Smooth muscle cell (in vitro differentiated cells): ENCODE measurements at regions not wholly inside any gene's neighbourhood (a gene's known extent, or its start where the extent isn't known, plus 50 kb on each side); places are given as distances from the start of the nearest gene placed in this dataset.
A peak's percentile ranks its signal among the peaks of the same experiment; 100 is the strongest.

Source experiments
- DNase-seq: peaks from one replicate; lab custom pipeline; 2025; ENCODE audit not compliant: unreplicated experiment; lab: John Stamatoyannopoulos, UW
- H2AFZ ChIP-seq: fragments of 200-600 bp; sonication (generic); 2 replicates; pipeline ENCODE4 v1.6.0; 2016; ENCODE audit warnings: antibody characterized with exemption, low read depth, mild to moderate bottlenecking
- H3F3A ChIP-seq: fragments of 200-600 bp; sonication (generic); 2 replicates; pipeline ENCODE4 v1.6.0; 2017; ENCODE audit warnings: antibody characterized with exemption, low read depth
- H3K27ac ChIP-seq: fragments of 200-600 bp; sonication (generic); 2 replicates; pipeline ENCODE4 v1.5.1; 2016; ENCODE audit warnings: low read depth, mild to moderate bottlenecking
- H3K27me3 ChIP-seq: fragments of 200-600 bp; sonication (generic); 2 replicates; pipeline ENCODE4 v1.6.1; 2016; ENCODE audit warnings: low read depth, mild to moderate bottlenecking
- H3K36me3 ChIP-seq: fragments of 200-600 bp; sonication (generic); 2 replicates; pipeline ENCODE4 v1.5.1; 2016; ENCODE audit warnings: low read depth
- H3K4me1 ChIP-seq: fragments of 200-600 bp; sonication (generic); 2 replicates; pipeline ENCODE4 v1.5.1; 2016; ENCODE audit warnings: low read depth
- H3K4me2 ChIP-seq: fragments of 200-600 bp; sonication (generic); 2 replicates; pipeline ENCODE4 v1.6.0; 2016; ENCODE audit warnings: mild to moderate bottlenecking
- H3K4me3 ChIP-seq: fragments of 200-600 bp; sonication (generic); 2 replicates; pipeline ENCODE4 v1.5.1; 2016; ENCODE audit warnings: mild to moderate bottlenecking
- H3K79me2 ChIP-seq: fragments of 200-600 bp; sonication (generic); 2 replicates; pipeline ENCODE4 v1.6.0; 2016; ENCODE audit warnings: low read depth, mild to moderate bottlenecking
- H3K9ac ChIP-seq: fragments of 200-600 bp; sonication (generic); 2 replicates; pipeline ENCODE4 v1.6.0; 2016; ENCODE audit warnings: low read depth
- H3K9me3 ChIP-seq: fragments of 200-600 bp; sonication (generic); replicated peaks from 2 replicates; pipeline ENCODE4 v1.5.1; 2016; ENCODE audit warnings: low read depth
- H4K20me1 ChIP-seq: fragments of 200-600 bp; sonication (generic); 2 replicates; pipeline ENCODE4 v1.6.0; 2016; ENCODE audit warnings: low read depth
- CTCF ChIP-seq: fragments of 200-600 bp; sonication (generic); IDR thresholded peaks from 2 replicates; pipeline ENCODE4 v1.5.1; 2017; ENCODE audit warnings: borderline replicate concordance, mild to moderate bottlenecking, antibody characterized with exemption; ENCODE audit not compliant: insufficient read depth, poor library complexity, severe bottlenecking
- WGBS: methylation state at CpG from one replicate; pipeline ENCODE4 v1.1.7; 2016; ENCODE audit warnings: low lambda C conversion rate; 5-methylcytosine and 5-hydroxymethylcytosine counted together

- Histone ChIP-seq H2AFZ (no peak overlapping the region), H3K27me3 (peaks cover 4% of the 10 kb centered on the region), H3K4me3 (no peak overlapping the region), H3K79me2 (no peaks in the 10 kb centered on the region), H4K20me1 (no peaks in the 10 kb centered on the region), H3K27ac (no peak overlapping the region), H3K4me2 (no peak overlapping the region), H3F3A (no peaks in the 10 kb centered on the region), H3K36me3 (no peaks in the 10 kb centered on the region), H3K4me1 (no peaks in the 10 kb centered on the region), H3K9me3 (no peaks in the 10 kb centered on the region), H3K9ac (no peak overlapping the region)
- no peak for TF ChIP-seq CTCF
- 97% methylated on average over 2 of the region's 2 CpGs for WGBS
- no peak for DNase-seq
Measured at GRCh38 chr15:61681038-61681418, 379.2 kb downstream of the VPS13C start.

- no peak overlapping the region for H3K4me2 ChIP-seq
- no peak for DNase-seq
- H3K9me3 ChIP-seq: no peaks in the 10 kb centered on the region
- 73% methylated on average over 4 of the region's 4 CpGs for WGBS
- H3K4me1 ChIP-seq: no peaks in the 10 kb centered on the region
- no peaks in the 10 kb centered on the region for H4K20me1 ChIP-seq
- H3K27ac ChIP-seq: no peak overlapping the region
- no peak overlapping the region for H2AFZ ChIP-seq
- H3K36me3 ChIP-seq: no peaks in the 10 kb centered on the region
- H3K9ac ChIP-seq: no peak overlapping the region
- no peak for TF ChIP-seq CTCF
- no peaks in the 10 kb centered on the region for H3F3A ChIP-seq
- peaks cover 4% of the 10 kb centered on the region for H3K27me3 ChIP-seq
- H3K4me3 ChIP-seq: no peak overlapping the region
- H3K79me2 ChIP-seq: no peaks in the 10 kb centered on the region
Measured at GRCh38 chr15:61680260-61681037, 379.8 kb downstream of the VPS13C start.

- Histone ChIP-seq H3K79me2 (no peaks in the 10 kb centered on the region), H2AFZ (no peak overlapping the region), H3K4me2 (no peak overlapping the region), H3K27ac (no peak overlapping the region), H3K4me1 (peaks cover 3% of the 10 kb centered on the region), H3K36me3 (no peaks in the 10 kb centered on the region), H3K4me3 (no peak overlapping the region), H3F3A (no peaks in the 10 kb centered on the region), H3K9ac (no peak overlapping the region), H3K9me3 (no peaks in the 10 kb centered on the region), H3K27me3 (no peaks in the 10 kb centered on the region), H4K20me1 (no peaks in the 10 kb centered on the region)
- TF ChIP-seq CTCF: no peak
- WGBS: 80% methylated on average over 6 of the region's 6 CpGs
- no peak for DNase-seq
Measured at GRCh38 chr15:61671736-61672135, 388.5 kb downstream of the VPS13C start.

- no peaks in the 10 kb centered on the region for H3K9me3 ChIP-seq
- no peaks in the 10 kb centered on the region for H3K36me3 ChIP-seq
- WGBS: 52% methylated on average over 12 of the region's 12 CpGs
- no peak overlapping the region for H3K9ac ChIP-seq
- peaks cover 3% of the 10 kb centered on the region for H3K4me1 ChIP-seq
- H3K27me3 ChIP-seq: no peaks in the 10 kb centered on the region
- no peaks in the 10 kb centered on the region for H4K20me1 ChIP-seq
- peak overlapping the region; percentile 80 for H3K4me2 ChIP-seq
- H3K79me2 ChIP-seq: no peaks in the 10 kb centered on the region
- no peak for TF ChIP-seq CTCF
- peak overlapping the region; percentile 74 for H2AFZ ChIP-seq
- no peaks in the 10 kb centered on the region for H3F3A ChIP-seq
- no peak for DNase-seq
- peak overlapping the region; percentile 16 for H3K4me3 ChIP-seq
- no peak overlapping the region for H3K27ac ChIP-seq
Measured at GRCh38 chr15:61668444-61668843, 391.8 kb downstream of the VPS13C start.
